HepG2 (cell line): ENCODE measurements at regions not wholly inside any gene's neighbourhood (a gene's known extent, or its start where the extent isn't known, plus 50 kb on each side); places are given as distances from the start of the nearest gene placed in this dataset.

Experiments used
- ATAC-seq: fragments of 200-7000 bp; cut with Tn5 transposase; 3 replicates; pipeline ENCODE4 v1.9.1; 2020; ENCODE audit warnings: mild to moderate bottlenecking, moderate library complexity
- BruUV-seq: library from RNA; stranded (reverse); fragments of 400-500 nt; replicated peaks from 2 replicates; lab custom pipeline; 2021; lab: Mats Ljungman, UMichigan
- CTCF ChIA-PET: fragments of 300-600 bp; formaldehyde crosslinking; extraction: SDS; loops from one replicate; lab custom pipeline; 2021; ENCODE audit warnings: low total read pairs, inconsistent platforms, low intra/inter-chr PET ratio; lab: Yijun Ruan, JAX
- POLR2A ChIA-PET: fragments of 350-600 bp; sonication (Branson Sonifier 250); formaldehyde crosslinking; loops from one replicate; lab custom pipeline; 2020; ENCODE audit warnings: antibody characterized with exemption, inconsistent platforms; lab: Yijun Ruan, JAX
- DNase-seq: peaks from one replicate; pipeline ENCODE4 v3.0.0-alpha.2; 2015; ENCODE audit warnings: low spot score
- FAIRE-seq: peaks from 3 replicates; lab custom pipeline; 2011; peaks lifted over from hg19 to GRCh38; lab: Jason Lieb, UNC
- H2AFZ ChIP-seq: one replicate; pipeline ENCODE4 v1.6.1; 2011; ENCODE audit warnings: low read length, inconsistent platforms
- H3K27ac ChIP-seq: fragments of 300-600 bp; 3 replicates; pipeline ENCODE4 v1.8.0; 2011; ENCODE audit warnings: mixed run types, mild to moderate bottlenecking, mixed read lengths, low read length, inconsistent platforms; ENCODE audit not compliant: insufficient read depth; ENCODE audit errors: extremely low read length
- H3K27me3 ChIP-seq, 2 experiments: fragments of 200-600 bp in 1 of 2; 2 replicates in 1 of 2; 3 replicates in 1 of 2; pipeline versions ENCODE4 v1.6.0 to v1.8.0; 2011; ENCODE audit warnings: low read length in 2 of 2, mild to moderate bottlenecking in 2 of 2, moderate library complexity in 2 of 2, inconsistent platforms in 1 of 2; ENCODE audit not compliant: insufficient read depth in 2 of 2, control insufficient read depth in 1 of 2
- H3K36me3 ChIP-seq, 2 experiments: fragments of 200-600 bp in 1 of 2; replicated peaks in 1 of 2; 2 replicates in 1 of 2; 3 replicates in 1 of 2; pipeline versions ENCODE4 v1.5.1 to v1.8.0; 2011; ENCODE audit warnings: low read length in 2 of 2, inconsistent platforms in 1 of 2; ENCODE audit not compliant: insufficient read depth in 2 of 2, control insufficient read depth in 1 of 2
- H3K4me1 ChIP-seq: 2 replicates; pipeline ENCODE4 v1.5.1; 2012; ENCODE audit warnings: low read length, inconsistent platforms; ENCODE audit not compliant: insufficient read depth
- H3K4me2 ChIP-seq: 2 replicates; pipeline ENCODE4 v1.6.0; 2011; ENCODE audit warnings: low read depth, low read length, inconsistent platforms
- H3K4me3 ChIP-seq, 3 experiments: fragments of 200-600 bp in 1 of 3; sonication (generic), shearing (Covaris generic) in 1 of 3; replicated peaks in 1 of 3; 2 replicates each; pipeline ENCODE4 v1.5.1; 2011 to 2016; ENCODE audit warnings: low read length in 3 of 3, inconsistent platforms in 2 of 3, low read depth in 2 of 3, mild to moderate bottlenecking in 2 of 3, control low read depth in 1 of 3, mixed read lengths in 1 of 3; ENCODE audit not compliant: insufficient read depth in 1 of 3
- H3K79me2 ChIP-seq: one replicate; pipeline ENCODE4 v1.6.1; 2011; ENCODE audit warnings: low read length, inconsistent platforms; ENCODE audit not compliant: insufficient read depth
- H3K9ac ChIP-seq: 2 replicates; pipeline ENCODE4 v1.6.0; 2011; ENCODE audit warnings: mild to moderate bottlenecking, low read depth, low read length, inconsistent platforms; ENCODE audit not compliant: insufficient read depth
- H3K9me3 ChIP-seq: 2 replicates; pipeline ENCODE4 v1.5.1; 2012; ENCODE audit warnings: mild to moderate bottlenecking, low read length
- H4K20me1 ChIP-seq: 2 replicates; pipeline ENCODE4 v1.6.0; 2011; ENCODE audit warnings: inconsistent platforms, mild to moderate bottlenecking, low read length, moderate library complexity; ENCODE audit not compliant: insufficient read depth
- HNF1B ChIP-seq: sonication (generic); formaldehyde crosslinking; IDR thresholded peaks from 2 replicates; pipeline ENCODE4 v1.5.1; 2020; ENCODE audit warnings: mild to moderate bottlenecking, moderate library complexity, missing genetic modification reagents
- NFKBIZ ChIP-seq: IDR thresholded peaks from 2 replicates; pipeline ENCODE4 v1.6.1; 2018; ENCODE audit warnings: missing genetic modification reagents, missing compliant biosample characterization
- RFXANK ChIP-seq: IDR thresholded peaks from 2 replicates; pipeline ENCODE4 v1.6.1; 2016
- RNF219 ChIP-seq: sonication (generic); formaldehyde crosslinking; IDR thresholded peaks from 2 replicates; pipeline ENCODE4 v1.5.0; 2020; ENCODE audit warnings: mild to moderate bottlenecking, missing genetic modification reagents
- ZNF441 ChIP-seq: sonication (generic); formaldehyde crosslinking; IDR thresholded peaks from 2 replicates; pipeline ENCODE4 v1.7.0; 2021; ENCODE audit warnings: missing genetic modification reagents, borderline replicate concordance
- ZNF549 ChIP-seq: sonication (generic); formaldehyde crosslinking; IDR thresholded peaks from 2 replicates; pipeline ENCODE4 v1.5.0; 2020; ENCODE audit warnings: missing genetic modification reagents
- ZNF749 ChIP-seq: sonication (generic); formaldehyde crosslinking; IDR thresholded peaks from 2 replicates; pipeline ENCODE4 v1.8.0; 2022; ENCODE audit warnings: mild to moderate bottlenecking, missing genetic modification reagents, moderate library complexity, borderline replicate concordance
- WGBS: methylation state at CpG from one replicate; pipeline ENCODE4 v1.1.6; 2017; ENCODE audit warnings: low lambda C conversion rate; 5-methylcytosine and 5-hydroxymethylcytosine counted together
- in situ Hi-C: cut with HindIII; loops from 2 replicates; pipeline ENCODE4 v1.10.0; 2017; ENCODE audit warnings: low pct_unique_long_range_greater_than_20kb; ENCODE audit not compliant: extremely low pct_ligation_motif_present
- intact Hi-C: fragments of 100-400 bp; cut with micrococcal nuclease; formaldehyde crosslinking; loops from one replicate; pipeline ENCODE4 v1.10.0; 2022; ENCODE audit not compliant: unreplicated experiment

- CTCF ChIA-PET = no interaction called here
- 6% methylated on average over 6 of the region's 6 CpGs for WGBS
- BruUV-seq = no TSS peak
Observed at GRCh38 chr15:93866476-93866875, 364.9 kb upstream of the MCTP2 start.

More at GRCh38 chr15:93866476-93866875, 364.9 kb upstream of the MCTP2 start:
- no peaks in the 10 kb centered on the region for H3K79me2 ChIP-seq
- no peak overlapping the region for H3K9ac ChIP-seq
- H3K4me3 ChIP-seq = no peak overlapping the region
- DNase-seq (no peak), FAIRE-seq (no peak), ATAC-seq (no peak)
- intact Hi-C loops (no loop called here), in situ Hi-C loops (no loop called here)
- no peaks in the 10 kb centered on the region for H3K9me3 ChIP-seq
- no peak overlapping the region for H2AFZ ChIP-seq
- H3K27ac ChIP-seq = no peak overlapping the region
- POLR2A ChIA-PET = no interaction called here
- no peaks in the 10 kb centered on the region for H3K27me3 ChIP-seq
- H3K4me1 ChIP-seq = no peaks in the 10 kb centered on the region
- no peaks in the 10 kb centered on the region for H4K20me1 ChIP-seq
- no peaks in the 10 kb centered on the region for H3K36me3 ChIP-seq
- H3K4me2 ChIP-seq = no peak overlapping the region
- TF ChIP-seq NFKBIZ (CRISPR knock-in tag) (no peak), RFXANK (no peak), ZNF749 (no peak), RNF219 (CRISPR knock-in tag) (no peak), HNF1B (no peak), ZNF549 (CRISPR knock-in tag) (no peak), ZNF441 (CRISPR knock-in tag) (no peak)
